ENCODE measurements at regions not wholly inside any gene's neighbourhood (a gene's known extent, or its start where the extent isn't known, plus 50 kb on each side); places are given as distances from the start of the nearest gene placed in this dataset.

GRCh38 chr21:36236052-36236730, 79.6 kb downstream of the DOP1B start:
- TF ChIP-seq CTCF (conservative IDR thresholded peaks at IDR 0.05; ENCODE audit: low read length) (no peak), EZH2phosphoT487 (IDR thresholded peaks at IDR 0.05; ENCODE audit: borderline replicate concordance) (no peak)
